IMR-90 (cell line): ENCODE measurements at regions not wholly inside any gene's neighbourhood (a gene's known extent, or its start where the extent isn't known, plus 50 kb on each side); places are given as distances from the start of the nearest gene placed in this dataset.

Experiments
- ATAC-seq: fragments of 200-7000 bp; cut with Tn5 transposase; 2 replicates; pipeline ENCODE4 v1.9.1; 2020; ENCODE audit warnings: low read depth, mild to moderate bottlenecking, moderate library complexity
- BruUV-seq: library from RNA; stranded (reverse); fragments of 400-500 nt; replicated peaks from 2 replicates; lab custom pipeline; 2021; lab: Mats Ljungman, UMichigan
- CTCF ChIA-PET: fragments of 300-600 bp; formaldehyde crosslinking; extraction: SDS; loops from one replicate; lab custom pipeline; 2021; ENCODE audit warnings: antibody characterized with exemption; lab: Yijun Ruan, JAX
- POLR2A ChIA-PET: fragments of 300-600 bp; sonication (Branson Sonifier 250); formaldehyde crosslinking; loops from one replicate; lab custom pipeline; 2022; ENCODE audit warnings: antibody characterized with exemption; ENCODE audit not compliant: unreplicated experiment; lab: Charles Lee
- DNase-seq: peaks from one replicate; pipeline ENCODE4 v3.0.0; 2013
- H2AFZ ChIP-seq: replicated peaks from 2 replicates; pipeline ENCODE3; 2013; ENCODE audit warnings: low read length, mild to moderate bottlenecking; ENCODE audit not compliant: poor library complexity
- H2AK5ac ChIP-seq: 2 replicates; pipeline ENCODE4 v1.6.1; 2013; ENCODE audit warnings: low read depth, low read length, inconsistent platforms
- H2AK9ac ChIP-seq: replicated peaks from 2 replicates; pipeline ENCODE3; 2013; ENCODE audit warnings: mild to moderate bottlenecking, low read depth, low read length, moderate library complexity; ENCODE audit not compliant: poor library complexity
- H2BK120ac ChIP-seq: 2 replicates; pipeline ENCODE4 v1.6.1; 2013; ENCODE audit warnings: low read depth, low read length, inconsistent platforms
- H2BK15ac ChIP-seq: 3 replicates; pipeline ENCODE4 v1.6.1; 2013; ENCODE audit warnings: low read depth, low read length, inconsistent platforms
- H2BK20ac ChIP-seq: 2 replicates; pipeline ENCODE4 v1.6.1; 2013; ENCODE audit warnings: low read depth, mild to moderate bottlenecking, inconsistent platforms, low read length, moderate library complexity
- H2BK5ac ChIP-seq: 2 replicates; pipeline ENCODE4 v1.6.1; 2013; ENCODE audit warnings: mild to moderate bottlenecking, low read depth, low read length, inconsistent platforms; ENCODE audit not compliant: poor library complexity, severe bottlenecking
- H3K14ac ChIP-seq: replicated peaks from 2 replicates; pipeline ENCODE4 v1.6.1; 2013; ENCODE audit warnings: low read depth, low read length, inconsistent platforms
- H3K18ac ChIP-seq: 2 replicates; pipeline ENCODE4 v1.6.1; 2013; ENCODE audit warnings: low read depth, low read length, control low read depth
- H3K23ac ChIP-seq: 2 replicates; pipeline ENCODE4 v1.6.1; 2013; ENCODE audit warnings: low read depth, low read length, inconsistent platforms
- H3K27ac ChIP-seq: 2 replicates; pipeline ENCODE4 v1.5.1; 2013; ENCODE audit warnings: mild to moderate bottlenecking, control low read depth, low read length; ENCODE audit not compliant: insufficient read depth
- H3K27me3 ChIP-seq: 2 replicates; pipeline ENCODE4 v1.6.1; 2013; ENCODE audit warnings: low read length; ENCODE audit not compliant: control insufficient read depth, insufficient read depth
- H3K36me3 ChIP-seq: 2 replicates; pipeline ENCODE4 v1.6.1; 2013; ENCODE audit warnings: low read length, mixed read lengths; ENCODE audit not compliant: control insufficient read depth, insufficient read depth
- H3K4ac ChIP-seq: 2 replicates; pipeline ENCODE4 v1.6.1; 2013; ENCODE audit warnings: low read depth, low read length, inconsistent platforms
- H3K4me1 ChIP-seq: 2 replicates; pipeline ENCODE4 v1.6.1; 2013; ENCODE audit warnings: low read length, mixed read lengths; ENCODE audit not compliant: control insufficient read depth, insufficient read depth
- H3K4me2 ChIP-seq: 2 replicates; pipeline ENCODE4 v1.6.1; 2013; ENCODE audit warnings: low read depth, mild to moderate bottlenecking, control low read depth, low read length, moderate library complexity
- H3K4me3 ChIP-seq: 2 replicates; pipeline ENCODE4 v1.5.1; 2013; ENCODE audit warnings: low read depth, mild to moderate bottlenecking, control low read depth, low read length, moderate library complexity; ENCODE audit not compliant: insufficient read depth
- H3K56ac ChIP-seq: 2 replicates; pipeline ENCODE4 v1.6.1; 2013; ENCODE audit warnings: low read length, inconsistent platforms; ENCODE audit not compliant: insufficient read depth; ENCODE audit errors: extremely low read depth
- H3K79me1 ChIP-seq, 2 experiments: 2 replicates each; pipeline ENCODE4 v1.6.1; 2013; ENCODE audit warnings: low read length in 2 of 2, inconsistent platforms in 1 of 2, low read depth in 1 of 2
- H3K9ac ChIP-seq: 2 replicates; pipeline ENCODE4 v1.6.1; 2013; ENCODE audit warnings: low read depth, low read length, control low read depth
- H3K9me1 ChIP-seq: 2 replicates; pipeline ENCODE4 v1.6.1; 2013; ENCODE audit warnings: low read length, inconsistent platforms; ENCODE audit not compliant: insufficient read depth
- H3K9me3 ChIP-seq: 2 replicates; pipeline ENCODE4 v1.6.1; 2013; ENCODE audit warnings: low read length; ENCODE audit not compliant: control insufficient read depth, insufficient read depth
- H4K20me1 ChIP-seq: 2 replicates; pipeline ENCODE4 v1.6.1; 2013; ENCODE audit warnings: low read length, inconsistent platforms; ENCODE audit not compliant: insufficient read depth
- H4K5ac ChIP-seq: 2 replicates; pipeline ENCODE4 v1.6.1; 2013; ENCODE audit warnings: mild to moderate bottlenecking, low read depth, low read length, control low read depth
- H4K8ac ChIP-seq, 2 experiments: 2 replicates each; pipeline ENCODE4 v1.6.1; 2013; ENCODE audit warnings: low read depth in 2 of 2, low read length in 2 of 2, control low read depth in 1 of 2, inconsistent platforms in 1 of 2
- H4K91ac ChIP-seq: 2 replicates; pipeline ENCODE4 v1.6.1; 2013; ENCODE audit warnings: low read depth, low read length, inconsistent platforms; ENCODE audit not compliant: insufficient read depth
- BHLHE40 ChIP-seq: fragments of 150-350 bp; IDR thresholded peaks from 2 replicates; pipeline ENCODE4 v1.6.1; 2016; ENCODE audit warnings: mild to moderate bottlenecking, low read depth, low read length
- CEBPB ChIP-seq: IDR thresholded peaks from 2 replicates; pipeline ENCODE4 v1.6.1; 2012; ENCODE audit warnings: low read depth, low read length, improper control_type of control experiment
- CHD1 ChIP-seq: IDR thresholded peaks from 2 replicates; pipeline ENCODE4 v1.6.1; 2012; ENCODE audit warnings: low read depth, low read length, improper control_type of control experiment
- CTCF ChIP-seq: conservative IDR thresholded peaks from 2 replicates; pipeline ENCODE4 v1.5.1; 2012; ENCODE audit warnings: mild to moderate bottlenecking, low read depth, low read length, improper control_type of control experiment
- FOS ChIP-seq: fragments of 150-350 bp; IDR thresholded peaks from 2 replicates; pipeline ENCODE4 v1.6.1; 2016; ENCODE audit warnings: low read depth, low read length
- MAFK ChIP-seq: IDR thresholded peaks from 2 replicates; pipeline ENCODE4 v1.6.1; 2012; ENCODE audit warnings: low read depth, low read length, improper control_type of control experiment
- MAZ ChIP-seq: IDR thresholded peaks from 2 replicates; pipeline ENCODE4 v1.6.1; 2012; ENCODE audit warnings: low read depth, mild to moderate bottlenecking, low read length, improper control_type of control experiment, moderate library complexity, borderline replicate concordance
- MXI1 ChIP-seq: IDR thresholded peaks from 2 replicates; pipeline ENCODE4 v1.6.1; 2012; ENCODE audit warnings: low read depth, mild to moderate bottlenecking, low read length, moderate library complexity, borderline replicate concordance
- NFE2L2 ChIP-seq: fragments of 150-350 bp; IDR thresholded peaks from 2 replicates; pipeline ENCODE4 v1.6.1; 2016; ENCODE audit warnings: low read depth, mild to moderate bottlenecking, low read length
- POLR2A ChIP-seq: IDR thresholded peaks from 2 replicates; pipeline ENCODE4 v1.6.1; 2012; ENCODE audit warnings: mild to moderate bottlenecking, low read depth, low read length
- RAD21 ChIP-seq: IDR thresholded peaks from 2 replicates; pipeline ENCODE4 v1.6.1; 2012; ENCODE audit warnings: low read length, improper control_type of control experiment
- RCOR1 ChIP-seq: IDR thresholded peaks from 2 replicates; pipeline ENCODE4 v1.6.1; 2012; ENCODE audit warnings: mild to moderate bottlenecking, low read length, improper control_type of control experiment; ENCODE audit not compliant: insufficient replicate concordance
- RFX5 ChIP-seq: IDR thresholded peaks from 2 replicates; pipeline ENCODE4 v1.8.0; 2012; ENCODE audit warnings: low read depth, mild to moderate bottlenecking, low read length, moderate library complexity
- SMC3 ChIP-seq: fragments of 150-350 bp; IDR thresholded peaks from 2 replicates; pipeline ENCODE4 v1.6.1; 2016; ENCODE audit warnings: low read depth, mild to moderate bottlenecking, antibody characterized with exemption, low read length, moderate library complexity
- WGBS, 2 experiments: methylation state at CpG; one replicate each; pipeline versions ENCODE4 v1.1.5 to v1.1.7; 2013; ENCODE audit warnings: missing lambda C conversion rate in 2 of 2; ENCODE audit not compliant: insufficient read length in 1 of 2; ENCODE audit errors: extremely low coverage in 2 of 2; 5-methylcytosine and 5-hydroxymethylcytosine counted together
- dilution Hi-C: fragments of 300-500 bp; cut with HindIII; formaldehyde crosslinking; loops from one replicate; pipeline ENCODE4 v1.14.3; 2018; ENCODE audit warnings: low sequenced_read_pairs; ENCODE audit not compliant: unreplicated experiment
- in situ Hi-C: fragments of 300-500 bp; cut with MboI; formaldehyde crosslinking; loops from 3 replicates; pipeline ENCODE4 v1.14.3; 2019; ENCODE audit warnings: low sequenced_read_pairs, inconsistent platforms, mixed read lengths
- intact Hi-C: fragments of 100-400 bp; cut with micrococcal nuclease; formaldehyde crosslinking; loops from 2 replicates; pipeline ENCODE4 v1.10.0; 2022
- TF ChIP-seq, protein P1 (sequence below): fragments of 150-350 bp; IDR thresholded peaks from 2 replicates; pipeline ENCODE4 v1.6.1; 2017; ENCODE audit warnings: mild to moderate bottlenecking, antibody characterized with exemption, low read length, low read depth
- TF ChIP-seq, protein P2 (sequence below): fragments of 150-350 bp; IDR thresholded peaks from 2 replicates; pipeline ENCODE4 v1.6.1; 2016; ENCODE audit warnings: low read depth, mild to moderate bottlenecking, low read length, moderate library complexity, borderline replicate concordance

DNA sequence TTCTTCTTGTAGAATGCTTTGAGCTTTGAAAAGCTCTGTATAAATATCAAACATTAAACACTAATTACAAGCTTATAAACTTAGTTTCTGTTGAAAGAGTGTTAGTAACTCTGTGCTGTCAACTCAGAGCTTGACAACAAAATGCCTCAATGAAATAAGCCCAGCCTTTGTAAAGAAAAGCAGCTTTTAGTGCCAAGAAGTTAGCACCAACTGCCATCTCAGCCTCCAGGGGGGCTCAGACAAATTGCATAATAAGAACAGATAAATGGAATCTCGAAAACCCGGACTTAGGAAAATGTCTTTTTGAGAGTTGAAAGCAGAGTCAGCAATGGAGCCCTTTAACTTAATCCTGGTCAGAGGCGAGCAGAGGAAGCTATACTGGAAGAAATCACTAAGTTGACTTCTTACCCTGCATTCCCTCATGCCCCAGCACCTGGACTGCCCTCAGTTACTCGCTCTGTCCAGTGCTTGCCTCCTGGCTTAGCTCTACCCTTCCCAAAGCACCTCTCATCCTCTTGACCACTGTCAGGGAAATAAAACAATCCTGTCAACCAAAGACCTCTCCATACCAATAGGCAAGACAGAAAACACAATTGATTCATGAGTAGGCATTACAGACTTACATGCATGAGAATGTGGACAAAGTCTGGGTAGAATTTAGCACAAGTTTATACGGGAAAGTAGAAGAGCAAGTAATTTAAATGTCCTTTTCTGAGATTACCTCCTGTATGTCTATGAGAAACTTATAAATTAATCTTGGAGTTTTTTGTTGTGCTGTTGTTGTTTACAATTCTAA, 352.7 kb downstream of the ZNF608 start:
- Histone ChIP-seq H3K27me3 (0 out of 2 replicates have a peak, but pooled peaks cover 2% of the 10 kb centered on the region), H2BK120ac (no peak overlapping the region), H4K8ac (no peak overlapping the region), H3K23ac (no peak overlapping the region), H3K79me1 (no peaks in the 10 kb centered on the region), H3K14ac (no peak overlapping the region), H2BK15ac (no peak overlapping the region), H3K9me3 (peaks cover 2% of the 10 kb centered on the region; the same call in 1 of the 2 replicates), H3K4ac (no peak overlapping the region), H3K36me3 (no peaks in the 10 kb centered on the region), H3K18ac (no peak overlapping the region), H2AK9ac (no peak overlapping the region), H3K4me3 (no peak overlapping the region), H3K4me1 (no peaks in the 10 kb centered on the region), H3K27ac (no peak overlapping the region), H4K91ac (no peak overlapping the region), H4K5ac (no peak overlapping the region), H2AK5ac (no peak overlapping the region), H3K9me1 (no peaks in the 10 kb centered on the region), H3K56ac (no peak overlapping the region), H2BK5ac (no peak overlapping the region), H3K9ac (no peak overlapping the region), H2AFZ (no peak overlapping the region), H3K4me2 (no peak overlapping the region), H4K20me1 (no peaks in the 10 kb centered on the region), H2BK20ac (no peak overlapping the region)
- no peak for DNase-seq
- WGBS, 2 experiments: no CpG with 5 or more reads among the region's 5 CpGs
- BruUV-seq: no TSS peak
- intact Hi-C loops: no loop called here
- CTCF ChIA-PET: no interaction called here
- POLR2A ChIA-PET: no interaction called here
- ATAC-seq: no peak
- dilution Hi-C loops: no loop called here
- TF ChIP-seq RFX5: no peak
- TF ChIP-seq CHD1: no peak
- no peak for TF ChIP-seq CEBPB
- no peak for TF ChIP-seq POLR2A
- no peak for TF ChIP-seq MXI1
- TF ChIP-seq MAZ: no peak
- TF ChIP-seq BHLHE40: no peak
- no peak for TF ChIP-seq MAFK
- TF ChIP-seq RCOR1: no peak
- no peak for TF ChIP-seq FOS
- TF ChIP-seq SMC3: no peak
- no peak for TF ChIP-seq CTCF
- TF ChIP-seq, protein P1, sequence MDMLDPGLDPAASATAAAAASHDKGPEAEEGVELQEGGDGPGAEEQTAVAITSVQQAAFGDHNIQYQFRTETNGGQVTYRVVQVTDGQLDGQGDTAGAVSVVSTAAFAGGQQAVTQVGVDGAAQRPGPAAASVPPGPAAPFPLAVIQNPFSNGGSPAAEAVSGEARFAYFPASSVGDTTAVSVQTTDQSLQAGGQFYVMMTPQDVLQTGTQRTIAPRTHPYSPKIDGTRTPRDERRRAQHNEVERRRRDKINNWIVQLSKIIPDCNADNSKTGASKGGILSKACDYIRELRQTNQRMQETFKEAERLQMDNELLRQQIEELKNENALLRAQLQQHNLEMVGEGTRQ: no peak
- TF ChIP-seq, protein P2, sequence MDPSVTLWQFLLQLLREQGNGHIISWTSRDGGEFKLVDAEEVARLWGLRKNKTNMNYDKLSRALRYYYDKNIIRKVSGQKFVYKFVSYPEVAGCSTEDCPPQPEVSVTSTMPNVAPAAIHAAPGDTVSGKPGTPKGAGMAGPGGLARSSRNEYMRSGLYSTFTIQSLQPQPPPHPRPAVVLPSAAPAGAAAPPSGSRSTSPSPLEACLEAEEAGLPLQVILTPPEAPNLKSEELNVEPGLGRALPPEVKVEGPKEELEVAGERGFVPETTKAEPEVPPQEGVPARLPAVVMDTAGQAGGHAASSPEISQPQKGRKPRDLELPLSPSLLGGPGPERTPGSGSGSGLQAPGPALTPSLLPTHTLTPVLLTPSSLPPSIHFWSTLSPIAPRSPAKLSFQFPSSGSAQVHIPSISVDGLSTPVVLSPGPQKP: no peak
- TF ChIP-seq RAD21: no peak
- TF ChIP-seq NFE2L2: no peak
- in situ Hi-C loops: no loop called here
